ENCODE measurements at regions not wholly inside any gene's neighbourhood (a gene's known extent, or its start where the extent isn't known, plus 50 kb on each side); places are given as distances from the start of the nearest gene placed in this dataset.

DNA sequence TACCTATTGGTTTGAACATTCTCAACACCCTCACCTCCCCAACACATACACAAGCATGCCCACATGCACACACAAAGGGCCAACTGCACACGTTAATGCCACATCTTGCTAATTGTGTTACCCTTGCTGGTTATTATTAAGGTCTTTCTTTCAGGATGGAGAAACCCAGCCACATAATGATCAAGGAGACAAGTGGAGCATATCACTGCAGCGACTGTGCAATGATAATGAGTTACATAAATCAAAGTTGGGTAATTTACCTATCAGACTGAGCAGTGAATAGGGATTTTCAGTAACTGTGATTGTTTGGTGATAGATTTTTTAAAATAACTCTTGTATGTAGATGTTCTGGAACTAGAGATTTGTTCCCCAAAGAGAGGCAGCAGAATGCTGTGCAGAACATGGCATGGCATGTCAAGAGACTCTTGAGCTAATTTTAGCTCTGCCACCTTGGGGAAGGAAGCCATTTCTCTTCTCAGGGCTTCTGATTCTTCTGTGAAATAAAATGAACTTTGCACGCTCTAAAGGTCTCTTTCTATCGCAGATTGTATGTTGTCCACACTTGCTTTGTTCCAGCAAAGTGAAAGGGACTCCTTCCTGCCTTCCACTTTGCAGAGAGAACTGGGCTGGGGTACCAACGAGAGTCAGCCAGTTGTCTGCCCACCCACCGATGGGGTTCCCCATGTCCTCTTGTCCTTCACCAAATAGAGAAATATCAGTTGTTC lies 126.0 kb upstream of the CAMK1G start:
- H3K9me3 ChIP-seq = no peaks in the 10 kb centered on the region
- H3K27ac ChIP-seq = no peak overlapping the region
- H3K4me3 ChIP-seq = no peak overlapping the region
- no peaks in the 10 kb centered on the region for H3K36me3 ChIP-seq
- TF ChIP-seq CTCF (IDR thresholded peaks at IDR 0.05) = no peak
- no peak for TF ChIP-seq POLR2A (IDR thresholded peaks at IDR 0.05)
- TF ChIP-seq POLR2AphosphoS5 (IDR thresholded peaks at IDR 0.05; ENCODE audit: insufficient read depth in 1 of 2, low read depth in 1 of 2) = no peak
- intact Hi-C loops (cut with DNase I) = no loop called here
- no peaks in the 10 kb centered on the region for H3K27me3 ChIP-seq
- no peak for DNase-seq (ENCODE audit: extremely low spot score in 2 of 2)
- no peaks in the 10 kb centered on the region for H3K4me1 ChIP-seq

DNA sequence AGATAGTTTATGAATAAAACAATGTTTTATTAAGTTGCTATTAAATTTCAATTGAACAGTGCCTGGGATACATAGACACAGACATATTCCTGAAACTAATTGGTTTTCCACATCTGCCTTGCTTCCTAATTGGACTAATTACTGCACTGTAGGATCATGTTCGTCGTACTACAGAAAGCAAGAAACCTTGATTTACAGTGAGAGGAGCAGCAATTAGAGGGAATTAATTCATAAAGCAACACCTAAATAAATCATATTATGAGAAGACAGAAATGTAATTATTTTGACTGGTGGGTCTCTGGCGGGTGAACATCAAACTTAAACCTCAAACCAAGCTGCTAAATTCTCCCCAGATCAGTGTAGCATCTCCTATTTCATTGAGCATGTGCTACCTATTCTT lies 124.6 kb upstream of the CAMK1G start:
- Histone ChIP-seq H3K27me3 (no peaks in the 10 kb centered on the region), H3K36me3 (no peaks in the 10 kb centered on the region), H3K4me3 (no peak overlapping the region), H3K4me1 (no peaks in the 10 kb centered on the region), H3K27ac (no peak overlapping the region), H3K9me3 (no peaks in the 10 kb centered on the region)
- TF ChIP-seq POLR2A (IDR thresholded peaks at IDR 0.05) (no peak), POLR2AphosphoS5 (IDR thresholded peaks at IDR 0.05; ENCODE audit: insufficient read depth in 1 of 2, low read depth in 1 of 2) (no peak), CTCF (IDR thresholded peaks at IDR 0.05) (no peak)
- intact Hi-C loops (cut with DNase I) = no loop called here
- no peak for DNase-seq (ENCODE audit: extremely low spot score in 2 of 2)

- H3K36me3 ChIP-seq = no peaks in the 10 kb centered on the region
- no peaks in the 10 kb centered on the region for H3K4me1 ChIP-seq
- H3K9me3 ChIP-seq = no peaks in the 10 kb centered on the region
- no peaks in the 10 kb centered on the region for H3K27me3 ChIP-seq
- no peak for DNase-seq (ENCODE audit: extremely low spot score in 2 of 2)
- no peak overlapping the region for H3K4me3 ChIP-seq
- intact Hi-C loops (cut with DNase I) = no loop called here
- H3K27ac ChIP-seq = no peak overlapping the region
- TF ChIP-seq POLR2AphosphoS5 (IDR thresholded peaks at IDR 0.05; ENCODE audit: insufficient read depth in 1 of 2, low read depth in 1 of 2) (no peak), CTCF (IDR thresholded peaks at IDR 0.05) (no peak), POLR2A (IDR thresholded peaks at IDR 0.05) (no peak)
Observed at GRCh38 chr1:209461168-209461567, 122.3 kb upstream of the CAMK1G start.

DNA sequence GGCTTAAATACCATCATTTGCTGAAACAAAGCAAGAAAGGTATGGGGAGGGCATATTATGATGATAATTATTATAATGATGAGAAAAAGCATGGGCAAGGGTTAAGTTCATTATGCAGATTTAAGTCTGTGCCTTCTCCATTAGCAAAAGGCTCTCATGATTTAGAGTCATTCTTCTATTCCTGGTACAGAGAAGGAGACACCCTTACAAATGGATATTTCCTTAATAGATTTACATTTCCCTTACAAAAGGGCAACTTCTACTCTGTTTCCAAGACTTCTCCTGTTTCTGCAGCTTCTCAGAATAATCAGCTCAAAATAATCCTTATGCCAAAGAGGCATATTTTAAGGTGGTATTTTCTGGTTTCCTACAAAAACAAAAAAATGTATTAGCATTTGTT lies 121.1 kb upstream of the CAMK1G start:
- Histone ChIP-seq H3K4me1 (no peaks in the 10 kb centered on the region), H3K4me3 (no peak overlapping the region), H3K9me3 (no peaks in the 10 kb centered on the region), H3K27ac (no peak overlapping the region), H3K36me3 (no peaks in the 10 kb centered on the region), H3K27me3 (no peaks in the 10 kb centered on the region)
- TF ChIP-seq CTCF (IDR thresholded peaks at IDR 0.05) (no peak), POLR2AphosphoS5 (IDR thresholded peaks at IDR 0.05; ENCODE audit: insufficient read depth in 1 of 2, low read depth in 1 of 2) (no peak), POLR2A (IDR thresholded peaks at IDR 0.05) (no peak)
- DNase-seq (ENCODE audit: extremely low spot score in 2 of 2) = no peak
- intact Hi-C loops (cut with DNase I) = no loop called here

DNA sequence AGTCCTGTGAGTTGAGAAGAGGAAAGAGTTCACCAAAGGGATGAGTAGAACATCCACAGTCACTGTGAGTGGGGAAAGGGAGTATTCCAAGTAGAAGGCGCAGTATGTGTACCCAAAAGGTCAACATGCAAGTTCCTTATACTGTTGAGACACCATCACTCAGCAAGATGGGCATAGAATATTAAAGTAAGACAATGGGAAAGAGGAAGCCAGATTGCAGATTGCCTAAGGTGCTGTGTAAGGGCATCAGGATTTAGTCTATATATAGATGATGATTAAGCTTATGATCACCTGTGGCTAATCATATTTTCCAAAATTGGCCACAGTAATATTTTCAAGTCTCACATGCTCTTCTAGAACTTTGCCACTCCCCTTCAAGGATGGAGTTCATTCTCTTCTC lies 120.1 kb upstream of the CAMK1G start:
- no peak for TF ChIP-seq CTCF (IDR thresholded peaks at IDR 0.05)
- TF ChIP-seq POLR2AphosphoS5 (IDR thresholded peaks at IDR 0.05; ENCODE audit: insufficient read depth in 1 of 2, low read depth in 1 of 2) = no peak
- TF ChIP-seq POLR2A (IDR thresholded peaks at IDR 0.05) = no peak
- intact Hi-C loops (cut with DNase I) = no loop called here

More for the DNA sequence above, 120.1 kb upstream of the CAMK1G start:
- no peak overlapping the region for H3K27ac ChIP-seq
- H3K4me1 ChIP-seq = no peaks in the 10 kb centered on the region
- H3K4me3 ChIP-seq = no peak overlapping the region
- no peaks in the 10 kb centered on the region for H3K36me3 ChIP-seq
- no peaks in the 10 kb centered on the region for H3K27me3 ChIP-seq
- no peak for DNase-seq (ENCODE audit: extremely low spot score in 2 of 2)
- H3K9me3 ChIP-seq = no peaks in the 10 kb centered on the region
